ENCODE measurements at regions not wholly inside any gene's neighbourhood (a gene's known extent, or its start where the extent isn't known, plus 50 kb on each side); places are given as distances from the start of the nearest gene placed in this dataset.
A peak's percentile ranks its signal among the peaks of the same experiment; 100 is the strongest.
"Not testable (repeated sequence)": the region's sequence is repeated elsewhere in the genome, so short reads cannot be mapped to it uniquely, and the experiment has no call there.

GRCh38 chr9:38246833-38247232, 145.7 kb upstream of the ALDH1B1 start:
- Histone ChIP-seq H3K4me1 (no peaks in the 10 kb centered on the region), H3K4me3 (no peak overlapping the region), H3K27ac (replicated peaks in 1 of 4) (no peak overlapping the region), H3K9me3 (no peaks in the 10 kb centered on the region), H3K36me3 (no peaks in the 10 kb centered on the region), H3K27me3 (no peaks in the 10 kb centered on the region)
- intact Hi-C loops (cut with DNase I), result no loop called here
- DNase-seq (ENCODE audit: extremely low spot score), result no peak
- 93% methylated on average over 7 of the region's 7 CpGs for WGBS
- TF ChIP-seq EP300 (IDR thresholded peaks at IDR 0.05) (no peak), CTCF (IDR thresholded peaks at IDR 0.05) (no peak), POLR2AphosphoS5 (IDR thresholded peaks at IDR 0.05) (no peak), POLR2A (IDR thresholded peaks at IDR 0.05; ENCODE audit: low read depth) (no peak)

DNA sequence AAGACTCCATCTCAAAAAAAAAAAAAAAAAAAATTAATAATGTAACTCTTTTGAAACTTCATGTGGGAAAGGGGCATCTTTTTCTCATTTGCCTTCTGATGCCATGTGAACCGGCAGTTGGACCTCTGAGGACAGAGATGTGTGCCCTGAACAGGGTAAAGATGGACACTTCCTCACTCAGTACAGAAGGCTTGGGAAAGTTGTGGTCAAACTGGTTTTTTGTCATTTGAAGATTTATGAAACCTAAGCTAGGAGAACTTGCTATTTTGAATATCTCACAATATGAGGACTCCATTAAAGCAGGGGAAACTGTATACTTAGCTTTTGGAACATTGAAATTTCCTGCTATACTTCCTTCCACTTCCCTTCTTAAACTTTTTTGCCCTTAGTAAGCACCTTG, 147.5 kb upstream of the ALDH1B1 start:
- 71% methylated on average over 1 of the region's 1 CpG for WGBS
- intact Hi-C loops (cut with DNase I), result no loop called here

DNA sequence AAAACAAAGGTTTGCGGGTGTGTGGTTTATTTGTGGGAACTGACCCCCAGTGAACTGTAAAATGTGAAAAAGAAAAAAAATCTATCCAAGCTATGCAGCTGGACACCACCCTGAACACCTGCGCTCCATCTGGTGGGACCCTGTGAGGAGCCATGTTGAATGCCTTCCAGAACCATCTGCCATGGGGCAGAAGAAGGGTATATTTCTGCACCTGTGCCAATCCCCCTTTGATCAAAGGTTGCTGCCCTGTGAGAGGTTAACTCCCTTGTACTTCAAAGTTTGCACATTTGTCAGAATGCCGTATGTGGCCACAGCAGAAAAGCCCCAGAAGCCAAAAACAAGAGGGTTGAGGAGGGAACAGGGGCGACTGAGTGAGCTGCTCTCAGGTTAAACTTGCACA, 148.5 kb upstream of the ALDH1B1 start:
- TF ChIP-seq POLR2A (IDR thresholded peaks at IDR 0.05; ENCODE audit: low read depth) (no peak), EP300 (IDR thresholded peaks at IDR 0.05) (no peak), POLR2AphosphoS5 (IDR thresholded peaks at IDR 0.05) (no peak), CTCF (IDR thresholded peaks at IDR 0.05) (no peak)
- 87% methylated on average over 4 of the region's 4 CpGs for WGBS
- Histone ChIP-seq H3K36me3 (no peaks in the 10 kb centered on the region), H3K4me3 (no peak overlapping the region), H3K27ac (replicated peaks in 1 of 4) (no peak overlapping the region), H3K4me1 (no peaks in the 10 kb centered on the region), H3K9me3 (no peaks in the 10 kb centered on the region), H3K27me3 (no peaks in the 10 kb centered on the region)
- intact Hi-C loops (cut with DNase I), result no loop called here
- DNase-seq (ENCODE audit: extremely low spot score), result no peak

More for the DNA sequence above, 147.5 kb upstream of the ALDH1B1 start:
- H3K9me3 ChIP-seq, result no peaks in the 10 kb centered on the region
- no peaks in the 10 kb centered on the region for H3K4me1 ChIP-seq
- H3K36me3 ChIP-seq, result no peaks in the 10 kb centered on the region
- TF ChIP-seq POLR2AphosphoS5 (IDR thresholded peaks at IDR 0.05) (no peak), CTCF (IDR thresholded peaks at IDR 0.05) (no peak)
- no peak overlapping the region for H3K27ac ChIP-seq (replicated peaks in 1 of 4)
- no peak for DNase-seq (ENCODE audit: extremely low spot score)
- no peaks in the 10 kb centered on the region for H3K27me3 ChIP-seq
- no peak overlapping the region for H3K4me3 ChIP-seq

GRCh38 chr9:38242151-38242550, 150.4 kb upstream of the ALDH1B1 start:
- WGBS, result no CpG with 5 or more reads among the region's 30 CpGs
- H3K9me3 ChIP-seq; H3K27ac ChIP-seq (replicated peaks in 1 of 4); H3K27me3 ChIP-seq; intact Hi-C loops (cut with DNase I); DNase-seq (ENCODE audit: extremely low spot score); H3K36me3 ChIP-seq; H3K4me3 ChIP-seq; H3K4me1 ChIP-seq: not testable (repeated sequence)

DNA sequence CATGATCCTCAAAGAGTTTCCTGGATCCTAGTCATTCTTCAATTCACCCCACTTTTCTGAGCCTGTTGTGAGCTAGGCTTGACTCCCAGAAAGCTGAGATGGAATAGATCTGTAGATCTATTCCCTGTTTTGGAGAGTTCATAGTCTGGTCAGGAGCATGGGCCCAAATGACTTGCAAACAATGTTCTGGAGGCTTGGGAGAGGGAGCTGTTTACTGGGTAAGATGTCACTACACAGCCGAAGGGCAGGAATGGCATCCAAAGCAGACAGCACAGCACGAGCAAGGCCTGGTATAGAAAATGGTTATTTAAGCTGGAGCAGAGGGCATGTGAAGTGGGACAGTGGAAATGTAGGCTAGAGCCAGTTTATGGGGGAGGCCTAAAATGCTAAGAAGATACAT, 152.5 kb upstream of the ALDH1B1 start:
- Histone ChIP-seq H3K27me3 (no peaks in the 10 kb centered on the region), H3K36me3 (no peaks in the 10 kb centered on the region), H3K4me3 (no peak overlapping the region), H3K9me3 (no peaks in the 10 kb centered on the region), H3K4me1 (no peaks in the 10 kb centered on the region), H3K27ac (replicated peaks in 1 of 4) (no peak overlapping the region)
- intact Hi-C loops (cut with DNase I), result no loop called here
- DNase-seq (ENCODE audit: extremely low spot score), result peak; percentile 82
- TF ChIP-seq POLR2A (IDR thresholded peaks at IDR 0.05; ENCODE audit: low read depth) (no peak), EP300 (IDR thresholded peaks at IDR 0.05) (no peak), CTCF (IDR thresholded peaks at IDR 0.05) (no peak), POLR2AphosphoS5 (IDR thresholded peaks at IDR 0.05) (no peak)
- 100% methylated on average over 2 of the region's 2 CpGs for WGBS
